Inferior parietal cortex (tissue), 1 donor: ENCODE measurements at regions not wholly inside any gene's neighbourhood (a gene's known extent, or its start where the extent isn't known, plus 50 kb on each side); places are given as distances from the start of the nearest gene placed in this dataset.
"Not testable (repeated sequence)": the region's sequence is repeated elsewhere in the genome, so short reads cannot be mapped to it uniquely, and the experiment has no call there.

ENCODE experiments used
- DNase-seq: peaks from one replicate; pipeline ENCODE4 v3.0.0-alpha.2; 2016; ENCODE audit errors: extremely low spot score

- no peak for DNase-seq
Observed at GRCh38 chr4:38332699-38333098, 331.3 kb upstream of the KLF3 start.

- DNase-seq = no peak
Observed at GRCh38 chr4:38333219-38333618, 330.8 kb upstream of the KLF3 start.

GRCh38 chr4:38334791-38335190, 329.2 kb upstream of the KLF3 start:
- DNase-seq = no peak

DNA sequence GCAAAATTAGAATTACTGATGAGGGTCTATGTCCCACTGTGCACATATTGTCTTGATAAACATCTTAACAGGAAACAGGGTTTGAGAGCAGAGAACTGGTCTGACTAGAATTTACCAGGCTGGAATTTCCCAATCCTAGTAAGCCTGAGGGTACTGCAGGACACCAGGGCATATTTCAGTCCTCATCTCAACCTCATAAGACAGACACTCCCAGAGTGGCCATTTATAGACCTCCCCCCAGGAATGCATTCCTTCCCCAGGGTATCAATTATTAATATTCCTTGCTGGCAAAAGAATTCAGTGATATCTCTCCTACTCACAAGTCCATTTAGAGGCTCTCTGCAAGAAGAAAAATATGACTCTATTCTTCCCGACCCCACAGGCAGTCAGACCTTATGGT, 325.1 kb upstream of the KLF3 start:
- not testable (repeated sequence) for DNase-seq

DNA sequence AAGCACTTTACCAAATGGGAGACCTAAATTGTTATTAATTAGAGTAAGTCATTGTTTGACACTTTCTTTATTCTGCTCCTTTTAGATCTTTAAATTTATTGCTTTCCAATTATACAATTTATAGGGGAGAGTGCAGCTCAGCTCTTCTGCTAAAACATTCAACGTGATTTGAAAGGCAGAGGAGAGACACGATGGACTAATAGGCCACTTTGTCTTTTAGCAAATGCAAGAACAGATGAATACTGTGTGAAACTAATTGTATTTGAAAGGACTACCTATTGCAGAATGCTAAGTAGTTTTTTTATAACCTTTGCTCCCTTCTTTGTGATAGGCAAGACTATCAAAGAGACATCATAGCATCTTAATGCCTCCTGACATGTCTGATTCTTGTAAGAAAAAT, 320.4 kb upstream of the KLF3 start:
- no peak for DNase-seq

GRCh38 chr4:38344929-38345328, 319.1 kb upstream of the KLF3 start:
- DNase-seq = no peak

- no peak for DNase-seq
Observed at GRCh38 chr4:38347251-38347650, 316.7 kb upstream of the KLF3 start.

- DNase-seq = no peak
Observed at GRCh38 chr4:38354421-38354820, 309.6 kb upstream of the KLF3 start.

DNA sequence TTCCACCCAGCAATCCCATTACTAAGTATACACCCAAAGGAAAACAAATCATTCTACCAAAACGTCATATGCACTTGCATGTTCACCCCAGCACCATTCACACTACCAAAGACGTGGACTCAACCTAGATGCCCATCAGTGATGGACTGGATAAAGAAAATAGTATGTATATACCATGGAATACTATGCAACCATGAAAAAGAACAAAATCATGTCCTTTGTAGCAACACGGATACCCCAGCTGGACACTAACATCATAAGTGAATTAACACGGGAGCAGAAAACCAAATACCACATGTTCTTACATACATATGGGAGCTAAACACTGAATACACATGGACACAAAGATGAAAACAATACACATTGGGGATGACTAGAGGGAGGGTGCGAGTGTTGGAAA, 309.1 kb upstream of the KLF3 start:
- no peak for DNase-seq

DNA sequence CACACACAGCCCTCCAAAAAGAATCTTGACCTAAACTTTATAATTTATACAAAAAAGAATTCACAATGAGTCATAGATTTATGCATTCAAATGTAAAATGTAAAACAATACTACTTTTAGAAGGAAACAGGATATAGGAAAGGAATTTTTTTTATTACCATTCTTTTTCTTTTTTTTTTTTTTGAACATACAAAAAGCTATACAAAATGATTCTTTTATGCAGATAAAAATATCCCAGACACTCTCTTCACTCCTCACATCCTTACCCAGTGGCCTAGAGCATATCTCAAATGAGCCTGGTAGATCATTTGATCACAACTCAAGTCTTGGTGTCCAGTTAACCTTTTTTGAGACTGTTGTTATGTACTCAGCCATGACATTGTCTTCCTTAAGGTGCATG, 307.3 kb upstream of the KLF3 start:
- no peak for DNase-seq

DNA sequence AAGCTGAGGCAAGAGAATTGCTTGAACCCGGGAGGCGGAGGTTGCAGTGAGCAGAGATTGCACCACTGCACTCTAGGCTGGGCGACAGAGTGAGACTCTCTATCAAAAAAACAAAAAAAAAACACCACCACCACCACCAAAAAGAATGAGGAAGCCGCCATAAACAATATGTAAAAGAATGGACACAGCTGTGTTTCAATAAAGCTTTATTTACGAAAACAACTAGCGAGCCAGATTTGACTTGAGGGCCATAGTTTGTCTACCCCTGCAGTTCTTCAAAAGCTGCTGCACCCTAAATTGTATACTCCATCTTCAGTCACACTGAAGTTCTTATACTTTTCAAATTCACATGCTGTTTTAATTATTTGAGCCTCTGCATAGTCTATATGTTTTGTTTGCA, 306.5 kb upstream of the KLF3 start:
- DNase-seq = no peak

DNA sequence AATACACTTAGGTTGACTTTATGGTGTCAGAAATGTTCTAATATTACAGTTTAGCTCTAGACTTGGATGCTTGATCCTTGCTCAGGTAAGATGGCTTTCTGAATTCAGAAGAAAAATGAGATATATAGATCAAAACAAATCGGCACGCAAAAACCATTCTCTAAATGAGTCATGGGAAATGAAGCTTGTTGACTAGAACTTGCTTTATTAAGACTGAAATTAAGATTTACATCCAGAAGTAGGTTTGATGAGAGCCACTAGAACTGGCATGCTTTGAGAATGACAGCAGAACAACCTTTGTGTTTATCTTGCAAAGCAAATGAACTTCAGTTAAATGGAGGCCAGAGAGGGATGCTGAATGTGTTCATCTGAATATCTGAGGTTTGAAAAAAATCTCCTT, 304.9 kb upstream of the KLF3 start:
- DNase-seq = no peak

DNA sequence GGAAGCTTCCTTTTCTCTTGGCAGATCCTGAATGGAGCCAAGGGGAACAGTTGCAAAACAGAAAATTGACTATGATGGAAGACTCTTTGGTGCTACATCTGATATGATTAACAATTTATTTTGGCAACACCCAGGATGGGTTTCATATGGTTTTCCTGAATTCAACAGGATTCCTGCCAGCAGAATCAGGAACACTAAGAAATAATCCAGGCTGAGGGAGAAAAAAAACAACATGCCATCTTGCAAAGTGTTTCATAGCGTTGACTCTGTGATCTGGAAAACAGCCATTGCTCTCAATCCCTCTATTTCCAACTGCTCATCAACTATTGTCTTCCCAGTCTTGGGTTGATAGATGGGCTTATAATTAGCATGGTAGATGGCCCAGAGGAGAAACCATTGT, 303.8 kb upstream of the KLF3 start:
- DNase-seq = peak; percentile 13

- no peak for DNase-seq
Observed at GRCh38 chr4:38364383-38364963, 299.5 kb upstream of the KLF3 start.

- DNase-seq = no peak
Observed at GRCh38 chr4:38365261-38365660, 298.7 kb upstream of the KLF3 start.

DNA sequence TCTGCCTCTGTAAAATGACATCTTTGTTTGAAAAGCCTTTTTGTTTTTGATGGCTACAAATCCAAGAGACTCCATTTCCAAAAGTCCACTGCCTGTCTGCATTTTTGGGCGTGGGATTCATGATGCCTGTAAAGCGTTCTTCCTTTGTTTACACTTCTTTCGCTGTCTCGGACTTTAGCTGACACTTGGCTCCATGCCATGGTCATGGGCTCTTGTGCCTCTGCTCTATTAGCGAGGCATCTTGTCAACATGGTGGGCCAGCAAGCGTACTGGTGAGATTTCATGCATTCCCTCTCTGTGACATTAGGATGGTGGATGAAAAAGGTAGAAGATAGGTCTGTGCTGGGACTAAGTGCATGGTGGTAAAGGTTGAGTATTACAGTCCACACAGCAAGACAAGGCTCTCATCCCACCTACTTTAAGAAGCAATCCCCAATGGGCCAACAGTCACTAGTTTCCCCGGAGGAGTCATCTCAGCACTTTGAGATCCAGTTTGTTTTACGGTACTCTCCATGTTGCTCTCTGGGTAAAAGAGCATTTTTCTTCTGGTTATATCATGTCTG, 298.2 kb upstream of the KLF3 start:
- no peak for DNase-seq

DNA sequence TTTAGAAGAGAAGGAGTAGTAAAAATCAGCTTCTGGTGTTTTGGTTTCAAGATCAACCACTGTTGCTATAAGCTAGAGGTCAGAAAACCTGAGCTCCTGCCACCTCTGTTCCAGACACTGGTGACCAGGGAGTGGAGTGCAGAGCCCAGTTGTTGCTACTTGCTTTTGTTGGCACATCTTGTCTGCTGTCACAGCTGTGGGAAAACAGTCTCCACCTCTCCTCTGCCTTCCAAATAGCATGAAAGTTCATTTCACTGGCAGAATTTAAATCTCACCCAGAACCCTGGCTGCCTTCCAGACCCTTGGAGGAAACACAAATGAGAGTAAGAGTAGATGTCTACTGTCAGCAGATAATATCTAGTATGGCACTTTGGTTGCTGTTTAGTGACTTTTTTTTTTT, 297.5 kb upstream of the KLF3 start:
- DNase-seq = no peak

DNA sequence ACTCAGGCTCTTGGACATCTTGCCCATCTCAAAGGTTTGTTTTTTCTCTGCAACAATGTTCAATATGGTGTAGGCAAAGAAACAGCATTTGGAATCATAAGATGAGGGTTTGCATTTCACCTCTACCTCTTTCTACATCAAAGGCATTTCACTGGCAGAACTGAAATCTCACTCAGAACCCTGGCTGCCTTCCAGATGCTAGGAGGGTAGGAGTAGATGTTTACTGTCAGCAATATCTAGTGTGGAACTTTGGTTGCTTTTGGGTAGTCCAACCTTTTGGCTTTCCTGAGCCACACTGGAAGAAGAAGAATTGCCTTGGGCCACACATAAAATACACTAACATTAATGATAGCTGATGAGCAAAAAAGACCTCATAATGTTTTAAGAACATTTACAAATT, 297.0 kb upstream of the KLF3 start:
- no peak for DNase-seq

- no peak for DNase-seq
Observed at GRCh38 chr4:38367642-38368174, 296.3 kb upstream of the KLF3 start.

DNA sequence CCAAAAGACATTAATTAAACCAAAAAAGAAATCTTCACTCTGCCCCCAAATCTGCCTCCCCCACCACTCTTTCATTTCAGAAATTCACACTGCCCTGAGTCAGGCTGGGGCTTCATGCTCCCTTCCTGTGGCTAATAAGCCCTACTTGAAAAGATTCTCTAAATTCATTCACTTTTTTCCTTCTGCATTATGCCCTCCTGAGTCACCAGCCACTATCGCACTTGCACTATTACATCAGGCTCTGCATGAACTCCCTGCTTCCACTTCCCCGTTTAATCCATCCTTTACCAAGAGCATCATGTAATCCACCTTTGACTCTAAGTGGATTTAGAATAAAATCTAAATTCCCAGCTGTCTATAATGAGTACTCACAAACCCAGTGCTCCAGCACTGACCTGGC, 295.4 kb upstream of the KLF3 start:
- no peak for DNase-seq

DNA sequence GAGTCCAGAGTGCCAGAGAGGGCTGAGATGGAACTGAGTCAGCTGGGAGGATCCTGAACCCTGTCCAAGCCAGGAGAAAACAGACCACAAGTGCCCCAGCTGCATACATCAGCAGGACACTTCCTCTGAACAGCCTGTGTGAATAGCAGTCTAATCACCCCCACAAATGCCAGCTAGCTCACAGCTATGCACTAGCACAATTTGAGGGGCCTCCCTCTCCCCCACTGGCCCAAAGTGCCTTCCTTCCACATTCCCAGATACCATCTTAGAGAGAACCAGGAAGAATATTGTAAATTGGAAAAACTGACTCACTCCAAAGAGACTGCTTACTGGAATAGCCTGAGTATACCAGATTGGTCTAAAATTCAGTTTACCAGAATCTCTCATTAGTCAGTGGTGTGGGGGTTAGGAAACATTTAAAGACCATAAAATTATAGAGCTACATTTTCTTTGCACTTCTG, 292.6 kb upstream of the KLF3 start:
- no peak for DNase-seq

DNA sequence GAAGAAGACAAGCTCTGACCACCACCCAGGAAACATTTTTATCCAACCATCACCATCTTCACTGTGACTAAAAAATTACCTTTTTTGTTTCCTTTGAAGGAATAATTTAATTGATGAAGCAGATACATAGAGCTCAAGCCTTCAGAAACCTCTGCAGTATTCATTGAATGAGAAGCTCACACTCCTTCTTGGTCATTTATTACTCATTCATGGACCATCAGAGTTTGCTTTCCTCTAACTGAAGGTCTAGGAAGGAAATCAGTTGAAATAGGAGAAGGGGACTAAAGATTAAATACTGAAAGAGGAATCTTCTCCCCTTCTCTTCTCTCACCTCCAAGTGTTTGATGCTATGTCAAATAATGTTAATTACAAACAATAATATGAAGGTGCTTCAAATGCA, 290.6 kb upstream of the KLF3 start:
- no peak for DNase-seq

GRCh38 chr4:38377195-38377594, 286.8 kb upstream of the KLF3 start:
- no peak for DNase-seq

GRCh38 chr4:38378478-38378877, 285.5 kb upstream of the KLF3 start:
- DNase-seq = no peak
